Neural cell (in vitro differentiated cells): ENCODE measurements at regions not wholly inside any gene's neighbourhood (a gene's known extent, or its start where the extent isn't known, plus 50 kb on each side); places are given as distances from the start of the nearest gene placed in this dataset.

ENCODE experiments used
- H2AFZ ChIP-seq: fragments of 200-600, 300-800 bp; sonication (generic), shearing (Covaris generic); 2 replicates; pipeline ENCODE4 v1.6.0; 2014; ENCODE audit warnings: low read depth, mild to moderate bottlenecking, antibody characterized with exemption, low read length, moderate library complexity
- H3F3A ChIP-seq: fragments of 200-600 bp; shearing (Covaris generic); 2 replicates; pipeline ENCODE4 v1.6.1; 2016; ENCODE audit warnings: mild to moderate bottlenecking, moderate library complexity, mixed read lengths, antibody characterized with exemption, low read length; ENCODE audit not compliant: insufficient read depth, poor library complexity, severe bottlenecking
- H3K27ac ChIP-seq: fragments of 200-600, 300-800 bp; sonication (generic), shearing (Covaris generic); 2 replicates; pipeline ENCODE4 v1.5.1; 2014; ENCODE audit warnings: mild to moderate bottlenecking, low read length, moderate library complexity
- H3K27me3 ChIP-seq: fragments of 300-800, 200-600 bp; sonication (generic), shearing (Covaris generic); 2 replicates; pipeline ENCODE4 v1.6.0; 2014; ENCODE audit warnings: mild to moderate bottlenecking, low read depth, low read length, moderate library complexity; ENCODE audit not compliant: insufficient read depth
- H3K36me3 ChIP-seq: fragments of 300-800, 200-600 bp; sonication (generic), shearing (Covaris generic); 2 replicates; pipeline ENCODE4 v1.5.1; 2014; ENCODE audit warnings: mild to moderate bottlenecking, antibody characterized with exemption, low read length, moderate library complexity; ENCODE audit not compliant: insufficient read depth
- H3K4me2 ChIP-seq: fragments of 300-800, 200-600 bp; sonication (generic), shearing (Covaris generic); 2 replicates; pipeline ENCODE4 v1.6.0; 2014; ENCODE audit warnings: mild to moderate bottlenecking, low read length
- H3K4me3 ChIP-seq: fragments of 300-800, 200-600 bp; sonication (generic), shearing (Covaris generic); 2 replicates; pipeline ENCODE4 v1.5.1; 2014; ENCODE audit warnings: mild to moderate bottlenecking, low read length, moderate library complexity
- H3K79me2 ChIP-seq: fragments of 200-600 bp; shearing (Covaris generic); replicated peaks from 2 replicates; pipeline ENCODE4 v1.6.0; 2014; ENCODE audit warnings: mild to moderate bottlenecking, low read length, moderate library complexity; ENCODE audit not compliant: insufficient read depth
- H3K9ac ChIP-seq: fragments of 300-800, 200-600 bp; sonication (generic), shearing (Covaris generic); 2 replicates; pipeline ENCODE4 v1.6.1; 2016; ENCODE audit warnings: mild to moderate bottlenecking, low read length, mixed read lengths
- H3K9me2 ChIP-seq: fragments of 200-600 bp; shearing (Covaris generic); 2 replicates; pipeline ENCODE4 v1.6.1; 2016; ENCODE audit warnings: mild to moderate bottlenecking, low read length, mixed read lengths; ENCODE audit not compliant: insufficient read depth
- H3K9me3 ChIP-seq: fragments of 200-600, 300-800 bp; sonication (generic), shearing (Covaris generic); 2 replicates; pipeline ENCODE4 v1.6.1; 2016; ENCODE audit warnings: mild to moderate bottlenecking, mixed run types, low read length, moderate library complexity, mixed read lengths
- H4K20me1 ChIP-seq: fragments of 200-600 bp; shearing (Covaris generic); 2 replicates; pipeline ENCODE4 v1.6.1; 2016; ENCODE audit warnings: mild to moderate bottlenecking, mixed run types; ENCODE audit not compliant: insufficient read depth
- EP300 ChIP-seq: fragments of 450-650 bp; conservative IDR thresholded peaks from 2 replicates; pipeline ENCODE4 v1.6.1; 2014; ENCODE audit warnings: antibody characterized with exemption, mild to moderate bottlenecking, moderate library complexity; ENCODE audit not compliant: poor library complexity, severe bottlenecking
- EZH2 ChIP-seq: fragments of 200-600, 300-800 bp; shearing (Covaris generic), sonication (generic); IDR thresholded peaks from 2 replicates; pipeline ENCODE4 v1.6.1; 2014; ENCODE audit warnings: antibody characterized with exemption, low read length, borderline replicate concordance, mild to moderate bottlenecking; ENCODE audit not compliant: insufficient read depth, poor library complexity, severe bottlenecking
- MXI1 ChIP-seq: fragments of 450-650 bp; conservative IDR thresholded peaks from 2 replicates; pipeline ENCODE4 v1.6.1; 2014; ENCODE audit warnings: antibody characterized with exemption, mild to moderate bottlenecking; ENCODE audit not compliant: poor library complexity, severe bottlenecking
- POLR2AphosphoS5 ChIP-seq: IDR thresholded peaks from 2 replicates; pipeline ENCODE4 v1.6.1; 2012
- RAD21 ChIP-seq: fragments of 450-650 bp; conservative IDR thresholded peaks from 2 replicates; pipeline ENCODE4 v1.6.1; 2014; ENCODE audit warnings: antibody characterized with exemption, mild to moderate bottlenecking, moderate library complexity
- SMC3 ChIP-seq: fragments of 450-650 bp; conservative IDR thresholded peaks from 2 replicates; pipeline ENCODE4 v1.6.1; 2014; ENCODE audit warnings: antibody characterized with exemption, mild to moderate bottlenecking, moderate library complexity; ENCODE audit not compliant: poor library complexity
- TAF1 ChIP-seq: IDR thresholded peaks from 2 replicates; pipeline ENCODE4 v1.6.1; 2012; ENCODE audit warnings: low read depth
- TF ChIP-seq, protein P1 (sequence below): IDR thresholded peaks from 2 replicates; pipeline ENCODE4 v1.6.1; 2012; ENCODE audit warnings: borderline replicate concordance
- TF ChIP-seq, protein P2 (sequence below): fragments of 450-650 bp; IDR thresholded peaks from 2 replicates; pipeline ENCODE4 v1.5.1; 2014; ENCODE audit warnings: antibody characterized with exemption, mild to moderate bottlenecking, moderate library complexity; ENCODE audit not compliant: poor library complexity, severe bottlenecking

DNA sequence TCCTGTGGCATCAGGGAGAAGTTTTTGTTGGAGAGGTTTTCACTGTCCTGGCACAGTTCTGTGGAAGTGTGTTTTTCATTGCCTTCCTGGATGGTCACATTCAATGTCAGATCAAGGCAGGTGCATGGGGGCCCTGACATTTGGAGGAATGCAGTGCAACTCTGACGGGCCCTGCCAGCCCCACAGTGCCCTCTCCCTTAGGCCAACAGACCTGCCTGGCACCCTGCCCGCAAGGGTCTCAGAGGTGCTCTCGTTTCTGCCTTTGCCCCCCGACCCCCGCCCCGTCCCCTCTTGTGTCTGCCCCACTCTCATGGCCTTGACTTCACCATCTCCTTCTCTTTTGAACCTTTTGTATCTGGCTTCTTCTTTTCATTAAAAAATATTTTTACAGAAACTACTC lies 257.2 kb upstream of the HDAC4 start:
- H4K20me1 ChIP-seq = no peaks in the 10 kb centered on the region
- H3K9ac ChIP-seq = no peak overlapping the region
- no peaks in the 10 kb centered on the region for H3K79me2 ChIP-seq
- H3K9me3 ChIP-seq = no peaks in the 10 kb centered on the region
- H3K9me2 ChIP-seq = no peaks in the 10 kb centered on the region
- H3K27ac ChIP-seq = no peak overlapping the region
- no peak overlapping the region for H3K4me2 ChIP-seq
- TF ChIP-seq POLR2AphosphoS5 (no peak), MXI1 (no peak), RAD21 (no peak), SMC3 (no peak), EZH2 (no peak), EP300 (no peak)
- TF ChIP-seq, protein P1, sequence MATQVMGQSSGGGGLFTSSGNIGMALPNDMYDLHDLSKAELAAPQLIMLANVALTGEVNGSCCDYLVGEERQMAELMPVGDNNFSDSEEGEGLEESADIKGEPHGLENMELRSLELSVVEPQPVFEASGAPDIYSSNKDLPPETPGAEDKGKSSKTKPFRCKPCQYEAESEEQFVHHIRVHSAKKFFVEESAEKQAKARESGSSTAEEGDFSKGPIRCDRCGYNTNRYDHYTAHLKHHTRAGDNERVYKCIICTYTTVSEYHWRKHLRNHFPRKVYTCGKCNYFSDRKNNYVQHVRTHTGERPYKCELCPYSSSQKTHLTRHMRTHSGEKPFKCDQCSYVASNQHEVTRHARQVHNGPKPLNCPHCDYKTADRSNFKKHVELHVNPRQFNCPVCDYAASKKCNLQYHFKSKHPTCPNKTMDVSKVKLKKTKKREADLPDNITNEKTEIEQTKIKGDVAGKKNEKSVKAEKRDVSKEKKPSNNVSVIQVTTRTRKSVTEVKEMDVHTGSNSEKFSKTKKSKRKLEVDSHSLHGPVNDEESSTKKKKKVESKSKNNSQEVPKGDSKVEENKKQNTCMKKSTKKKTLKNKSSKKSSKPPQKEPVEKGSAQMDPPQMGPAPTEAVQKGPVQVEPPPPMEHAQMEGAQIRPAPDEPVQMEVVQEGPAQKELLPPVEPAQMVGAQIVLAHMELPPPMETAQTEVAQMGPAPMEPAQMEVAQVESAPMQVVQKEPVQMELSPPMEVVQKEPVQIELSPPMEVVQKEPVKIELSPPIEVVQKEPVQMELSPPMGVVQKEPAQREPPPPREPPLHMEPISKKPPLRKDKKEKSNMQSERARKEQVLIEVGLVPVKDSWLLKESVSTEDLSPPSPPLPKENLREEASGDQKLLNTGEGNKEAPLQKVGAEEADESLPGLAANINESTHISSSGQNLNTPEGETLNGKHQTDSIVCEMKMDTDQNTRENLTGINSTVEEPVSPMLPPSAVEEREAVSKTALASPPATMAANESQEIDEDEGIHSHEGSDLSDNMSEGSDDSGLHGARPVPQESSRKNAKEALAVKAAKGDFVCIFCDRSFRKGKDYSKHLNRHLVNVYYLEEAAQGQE = no peak
- TF ChIP-seq, protein P2, sequence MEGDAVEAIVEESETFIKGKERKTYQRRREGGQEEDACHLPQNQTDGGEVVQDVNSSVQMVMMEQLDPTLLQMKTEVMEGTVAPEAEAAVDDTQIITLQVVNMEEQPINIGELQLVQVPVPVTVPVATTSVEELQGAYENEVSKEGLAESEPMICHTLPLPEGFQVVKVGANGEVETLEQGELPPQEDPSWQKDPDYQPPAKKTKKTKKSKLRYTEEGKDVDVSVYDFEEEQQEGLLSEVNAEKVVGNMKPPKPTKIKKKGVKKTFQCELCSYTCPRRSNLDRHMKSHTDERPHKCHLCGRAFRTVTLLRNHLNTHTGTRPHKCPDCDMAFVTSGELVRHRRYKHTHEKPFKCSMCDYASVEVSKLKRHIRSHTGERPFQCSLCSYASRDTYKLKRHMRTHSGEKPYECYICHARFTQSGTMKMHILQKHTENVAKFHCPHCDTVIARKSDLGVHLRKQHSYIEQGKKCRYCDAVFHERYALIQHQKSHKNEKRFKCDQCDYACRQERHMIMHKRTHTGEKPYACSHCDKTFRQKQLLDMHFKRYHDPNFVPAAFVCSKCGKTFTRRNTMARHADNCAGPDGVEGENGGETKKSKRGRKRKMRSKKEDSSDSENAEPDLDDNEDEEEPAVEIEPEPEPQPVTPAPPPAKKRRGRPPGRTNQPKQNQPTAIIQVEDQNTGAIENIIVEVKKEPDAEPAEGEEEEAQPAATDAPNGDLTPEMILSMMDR = no peak
- no peaks in the 10 kb centered on the region for H3K27me3 ChIP-seq
- H2AFZ ChIP-seq = no peak overlapping the region
- H3K36me3 ChIP-seq = no peaks in the 10 kb centered on the region
- H3F3A ChIP-seq = no peaks in the 10 kb centered on the region
- H3K4me3 ChIP-seq = no peak overlapping the region

DNA sequence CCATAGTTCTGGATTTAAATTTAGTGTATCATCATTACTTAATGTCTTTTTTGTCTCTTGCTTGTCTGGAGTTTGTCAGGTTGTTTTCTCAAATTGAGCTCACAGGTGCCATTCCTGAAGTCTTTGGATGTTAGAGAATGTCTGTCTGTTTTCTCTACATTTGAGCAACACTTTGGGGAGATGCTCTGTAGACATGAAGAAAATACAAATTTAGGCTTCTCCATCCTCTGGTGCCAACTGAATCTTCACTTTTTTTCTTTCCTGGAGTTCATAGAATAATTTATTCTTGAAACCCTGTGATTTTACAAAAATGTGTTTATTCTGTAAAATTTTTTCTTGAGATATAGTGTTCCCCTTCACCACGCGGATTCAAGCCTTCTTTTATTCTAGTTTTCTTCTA lies 256.4 kb upstream of the HDAC4 start:
- no peak for TF ChIP-seq EZH2
- TF ChIP-seq, protein P1 = no peak
- TF ChIP-seq, protein P2 = no peak
- no peak for TF ChIP-seq RAD21
- no peak for TF ChIP-seq MXI1
- TF ChIP-seq SMC3 = no peak
- TF ChIP-seq EP300 = no peak
- no peak for TF ChIP-seq POLR2AphosphoS5
- no peak for TF ChIP-seq TAF1
- Histone ChIP-seq H4K20me1 (no peaks in the 10 kb centered on the region), H3K9me3 (no peaks in the 10 kb centered on the region), H3K79me2 (no peaks in the 10 kb centered on the region), H3F3A (no peaks in the 10 kb centered on the region), H3K4me3 (no peak overlapping the region), H3K9ac (no peak overlapping the region), H3K36me3 (no peaks in the 10 kb centered on the region), H3K27ac (no peak overlapping the region), H3K9me2 (no peaks in the 10 kb centered on the region), H3K27me3 (no peaks in the 10 kb centered on the region), H3K4me2 (no peak overlapping the region), H2AFZ (no peak overlapping the region)
